ENCODE measurements at regions not wholly inside any gene's neighbourhood (a gene's known extent, or its start where the extent isn't known, plus 50 kb on each side); places are given as distances from the start of the nearest gene placed in this dataset.

GRCh38 chr5:92003806-92004205 lies 620.7 kb upstream of the ARRDC3 start:
- Mint-ChIP-seq H3K36me3 (ENCODE audit: low read depth) (no peaks in the 10 kb centered on the region), H3K27ac (no peak overlapping the region), H3K4me1 (ENCODE audit: low read depth) (no peaks in the 10 kb centered on the region), H3K9me3 (no peaks in the 10 kb centered on the region), H3K4me3 (no peak overlapping the region), H3K27me3 (no peaks in the 10 kb centered on the region)
- ATAC-seq = no peak
- intact Hi-C loops (cut with micrococcal nuclease) = no loop called here
- CTCF ChIA-PET = no interaction called here
- TF ChIP-seq CTCF (IDR thresholded peaks at IDR 0.05) = no peak
- no peak for DNase-seq
- POLR2A ChIA-PET = no interaction called here

GRCh38 chr5:92002721-92003274 lies 619.7 kb upstream of the ARRDC3 start:
- Mint-ChIP-seq H3K36me3 (ENCODE audit: low read depth) (no peaks in the 10 kb centered on the region), H3K27ac (no peak overlapping the region), H3K9me3 (no peaks in the 10 kb centered on the region), H3K4me1 (ENCODE audit: low read depth) (no peaks in the 10 kb centered on the region), H3K4me3 (no peak overlapping the region), H3K27me3 (no peaks in the 10 kb centered on the region)
- no peak for ATAC-seq
- ChIA-PET CTCF (interaction anchor here (1.0 kb wide), 1 partner anchor 73 kb away, joined by 3 read pairs; no protein-coding TSS in a partner anchor), POLR2A (no interaction called here)
- intact Hi-C loops (cut with micrococcal nuclease) = no loop called here
- TF ChIP-seq CTCF (IDR thresholded peaks at IDR 0.05) = no peak
- no peak for DNase-seq

GRCh38 chr5:91998774-91999173 lies 615.7 kb upstream of the ARRDC3 start:
- no peak for DNase-seq
- no peak for TF ChIP-seq CTCF (IDR thresholded peaks at IDR 0.05)
- H3K4me1 Mint-ChIP-seq (ENCODE audit: low read depth) = no peaks in the 10 kb centered on the region
- CTCF ChIA-PET = no interaction called here
- ATAC-seq = no peak
- H3K9me3 Mint-ChIP-seq = no peaks in the 10 kb centered on the region
- intact Hi-C loops (cut with micrococcal nuclease) = no loop called here
- no peak overlapping the region for H3K27ac Mint-ChIP-seq
- no peaks in the 10 kb centered on the region for H3K36me3 Mint-ChIP-seq (ENCODE audit: low read depth)
- H3K27me3 Mint-ChIP-seq = no peaks in the 10 kb centered on the region
- POLR2A ChIA-PET = no interaction called here
- H3K4me3 Mint-ChIP-seq = no peak overlapping the region

- H3K36me3 Mint-ChIP-seq (ENCODE audit: low read depth) = no peaks in the 10 kb centered on the region
- intact Hi-C loops (cut with micrococcal nuclease) = no loop called here
- ATAC-seq (no peak), DNase-seq (no peak)
- H3K4me1 Mint-ChIP-seq (ENCODE audit: low read depth) = no peaks in the 10 kb centered on the region
- no peak overlapping the region for H3K4me3 Mint-ChIP-seq
- no peaks in the 10 kb centered on the region for H3K27me3 Mint-ChIP-seq
- no peak for TF ChIP-seq CTCF (IDR thresholded peaks at IDR 0.05)
- H3K9me3 Mint-ChIP-seq = no peaks in the 10 kb centered on the region
- H3K27ac Mint-ChIP-seq = no peak overlapping the region
- CTCF ChIA-PET = no interaction called here
- POLR2A ChIA-PET = no interaction called here
These were observed 600.8 kb upstream of the ARRDC3 start for GRCh38 chr5:91983869-91984268.

- no peak overlapping the region for H3K27ac Mint-ChIP-seq
- ChIA-PET CTCF (interaction anchor here (1.1 kb wide), 1 partner anchor 49 kb away, joined by 3 read pairs; no protein-coding TSS in a partner anchor), POLR2A (no interaction called here)
- no peak for TF ChIP-seq CTCF (IDR thresholded peaks at IDR 0.05)
- DNase-seq (no peak), ATAC-seq (no peak)
- no peaks in the 10 kb centered on the region for H3K27me3 Mint-ChIP-seq
- H3K4me3 Mint-ChIP-seq = no peak overlapping the region
- H3K36me3 Mint-ChIP-seq (ENCODE audit: low read depth) = no peaks in the 10 kb centered on the region
- no peaks in the 10 kb centered on the region for H3K4me1 Mint-ChIP-seq (ENCODE audit: low read depth)
- H3K9me3 Mint-ChIP-seq = no peaks in the 10 kb centered on the region
- intact Hi-C loops (cut with micrococcal nuclease) = no loop called here
These were observed 595.2 kb upstream of the ARRDC3 start for GRCh38 chr5:91978221-91978882.

All from activated CD8-positive, alpha-beta T cell treated with anti-CD3 and anti-CD28 coated beads for 36 hours (primary cell).